Left lung (tissue), 4 donors: ENCODE measurements at regions not wholly inside any gene's neighbourhood (a gene's known extent, or its start where the extent isn't known, plus 50 kb on each side); places are given as distances from the start of the nearest gene placed in this dataset.

Experiments
- ATAC-seq: fragments of 200-7000 bp; cut with Tn5 transposase; one replicate; pipeline ENCODE4 v1.9.1; 2020; ENCODE audit warnings: moderate library complexity
- DNase-seq, 4 donors: peaks; one replicate each; pipeline ENCODE4 v3.0.0-alpha.2; 2013 to 2020
- H3K27ac ChIP-seq, 2 donors: fragments of 200-600 bp; sonication (generic) in 1 of 2; one replicate each; pipeline versions ENCODE4 v1.5.0 to v1.8.0; 2020 to 2021
- H3K27me3 ChIP-seq, 2 donors: fragments of 200-600 bp; sonication (generic) in 1 of 2; one replicate each; pipeline versions ENCODE4 v1.5.0 to v1.8.0; 2020 to 2021
- H3K36me3 ChIP-seq, 2 donors: fragments of 200-600 bp; sonication (generic) in 1 of 2; one replicate each; pipeline versions ENCODE4 v1.5.0 to v1.8.0; 2020 to 2021
- H3K4me1 ChIP-seq, 2 donors: fragments of 200-600 bp; one replicate each; pipeline ENCODE4 v1.8.0; 2021
- H3K4me3 ChIP-seq, 2 donors: fragments of 200-600 bp; sonication (generic) in 1 of 2; one replicate each; pipeline versions ENCODE4 v1.5.0 to v1.8.0; 2020 to 2021; ENCODE audit warnings: mild to moderate bottlenecking in 1 of 2
- H3K9me3 ChIP-seq, 2 donors: fragments of 200-600 bp; sonication (generic) in 1 of 2; one replicate each; pipeline versions ENCODE4 v1.5.0 to v1.8.0; 2020 to 2021
- CTCF ChIP-seq, 2 donors: fragments of 200-600 bp; sonication (generic) in 1 of 2; IDR thresholded peaks; one replicate each; pipeline versions ENCODE4 v1.5.0 to v1.8.0; 2021; ENCODE audit warnings: antibody characterized with exemption in 2 of 2
- intact Hi-C, 2 donors: fragments of 100-400 bp; cut with DNase I; formaldehyde crosslinking; loops; one replicate each; pipeline versions ENCODE4 v1.11.2 to v1.14.2; 2022
- donor health status: DM: no; HTN: yes; CAD: no.
- donor health status: DM: no; HTN: no; CAD: no.

DNA sequence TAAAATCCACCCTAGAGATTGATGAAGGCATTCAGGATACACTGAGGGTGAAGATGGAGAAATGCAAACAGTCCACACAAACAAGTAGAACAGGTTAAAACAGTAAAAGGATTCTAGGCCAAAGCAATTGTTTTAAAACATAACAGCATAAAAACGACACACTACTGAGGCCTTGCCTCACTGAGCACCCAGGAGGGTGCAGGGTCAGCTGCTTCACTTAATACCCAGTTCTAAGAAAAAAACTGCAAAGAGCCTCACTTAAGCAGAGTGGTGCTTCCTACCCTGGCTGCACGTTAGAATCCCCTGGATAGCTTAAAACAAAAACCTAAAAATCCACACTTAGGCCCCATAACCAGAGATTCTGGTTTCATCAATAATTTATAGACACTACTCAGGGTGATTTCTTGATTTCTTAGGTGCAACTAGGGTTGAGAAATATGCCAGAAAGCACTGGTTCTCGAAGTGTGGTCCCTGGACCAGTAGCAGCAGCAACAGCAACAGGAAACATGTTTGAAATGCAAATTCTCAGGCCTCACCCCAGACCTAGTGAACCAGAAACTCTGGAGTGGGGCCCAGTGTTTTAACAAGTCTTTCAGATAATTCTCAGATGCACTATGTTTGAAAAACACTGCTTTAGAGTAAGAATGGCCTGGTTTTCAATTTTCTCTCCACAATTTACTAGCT lies 279.1 kb downstream of the ZEB2 start:
- Histone ChIP-seq H3K27ac (no peak overlapping the region), H3K27me3 (no peaks in the 10 kb centered on the region), H3K4me1 (peaks cover 7% of the 10 kb centered on the region in 2 donors), H3K9me3 (no peaks in the 10 kb centered on the region), H3K36me3 (no peaks in the 10 kb centered on the region), H3K4me3 (no peak overlapping the region)
- ATAC-seq = peak; percentile 65
- TF ChIP-seq CTCF (IDR thresholded peaks at IDR 0.05) = no peak
- no peak for DNase-seq
- intact Hi-C loops = no loop called here

DNA sequence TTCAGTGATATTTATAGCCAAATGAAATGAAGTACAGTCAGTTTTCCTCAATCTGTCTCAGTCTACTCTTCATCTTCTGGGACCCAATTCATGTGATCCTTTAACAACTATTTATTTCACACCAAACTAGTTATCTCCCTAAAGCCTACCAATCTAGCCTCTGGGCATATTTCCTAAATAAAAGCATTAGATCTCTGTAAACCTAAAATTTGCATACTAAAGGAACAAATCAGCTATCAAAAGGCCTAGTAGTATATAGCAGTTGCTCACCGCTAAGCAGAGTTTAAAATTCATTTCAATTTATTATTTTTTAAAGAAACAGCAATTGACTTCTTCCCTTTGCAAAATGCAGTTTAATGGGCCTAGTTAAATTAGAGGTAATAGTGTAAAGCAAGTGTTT lies 280.2 kb downstream of the ZEB2 start:
- no peak for TF ChIP-seq CTCF (IDR thresholded peaks at IDR 0.05)
- Histone ChIP-seq H3K4me3 (no peak overlapping the region), H3K36me3 (no peaks in the 10 kb centered on the region), H3K27me3 (no peaks in the 10 kb centered on the region), H3K4me1 (peaks cover 7% of the 10 kb centered on the region in 2 donors), H3K27ac (no peak overlapping the region), H3K9me3 (no peaks in the 10 kb centered on the region)
- DNase-seq (no peak), ATAC-seq (no peak)
- intact Hi-C loops = no loop called here

- peaks cover 7% of the 10 kb centered on the region in 2 donors for H3K4me1 ChIP-seq
- H3K4me3 ChIP-seq = no peak overlapping the region
- TF ChIP-seq CTCF (IDR thresholded peaks at IDR 0.05) = no peak
- ATAC-seq = no peak
- no peaks in the 10 kb centered on the region for H3K36me3 ChIP-seq
- H3K27me3 ChIP-seq = no peaks in the 10 kb centered on the region
- H3K9me3 ChIP-seq = no peaks in the 10 kb centered on the region
- H3K27ac ChIP-seq = no peak overlapping the region
- no peak for DNase-seq
- intact Hi-C loops = no loop called here
Observed at GRCh38 chr2:144239306-144239705, 280.6 kb downstream of the ZEB2 start.

GRCh38 chr2:144237830-144238627 lies 281.9 kb downstream of the ZEB2 start:
- peak overlapping the region in 1 of 2 donors; percentile 65 for H3K27ac ChIP-seq
- ATAC-seq (peak; percentile 66), DNase-seq (no peak)
- H3K4me3 ChIP-seq = no peak overlapping the region
- intact Hi-C loops = no loop called here
- no peaks in the 10 kb centered on the region for H3K27me3 ChIP-seq
- H3K36me3 ChIP-seq = no peaks in the 10 kb centered on the region
- H3K4me1 ChIP-seq = peaks cover 7 to 13% of the 10 kb centered on the region in 2 donors
- H3K9me3 ChIP-seq = no peaks in the 10 kb centered on the region
- no peak for TF ChIP-seq CTCF (IDR thresholded peaks at IDR 0.05)

GRCh38 chr2:144237108-144237507 lies 282.8 kb downstream of the ZEB2 start:
- no peaks in the 10 kb centered on the region for H3K27me3 ChIP-seq
- DNase-seq (no peak), ATAC-seq (no peak)
- no peaks in the 10 kb centered on the region for H3K36me3 ChIP-seq
- no peak for TF ChIP-seq CTCF (IDR thresholded peaks at IDR 0.05)
- no peak overlapping the region for H3K27ac ChIP-seq
- H3K9me3 ChIP-seq = no peaks in the 10 kb centered on the region
- intact Hi-C loops = no loop called here
- H3K4me3 ChIP-seq = no peak overlapping the region
- peaks cover 7 to 13% of the 10 kb centered on the region in 2 donors for H3K4me1 ChIP-seq
